SK-N-SH (cell line): ENCODE measurements at regions not wholly inside any gene's neighbourhood (a gene's known extent, or its start where the extent isn't known, plus 50 kb on each side); places are given as distances from the start of the nearest gene placed in this dataset.

Experiments
- CTCF ChIA-PET: fragments of 300-600, 350-600 bp; formaldehyde crosslinking; extraction: SDS; loops from one replicate; lab custom pipeline; 2021; lab: Yijun Ruan, JAX
- POLR2A ChIA-PET: fragments of 350-600 bp; sonication (Branson Sonifier 250); formaldehyde crosslinking; extraction: SDS; loops from one replicate; lab custom pipeline; 2020; ENCODE audit warnings: antibody characterized with exemption, inconsistent platforms; lab: Yijun Ruan, JAX
- DNase-seq: peaks from one replicate; pipeline ENCODE4 v3.0.0; 2012
- H2AFZ ChIP-seq: fragments of 200-600 bp; sonication (generic); 2 replicates; pipeline ENCODE4 v1.8.1; 2016; ENCODE audit warnings: antibody characterized with exemption, mild to moderate bottlenecking, low read depth
- H3F3A ChIP-seq: fragments of 200-600 bp; sonication (generic); replicated peaks from 2 replicates; pipeline ENCODE3; 2016; ENCODE audit warnings: antibody characterized with exemption, mild to moderate bottlenecking; ENCODE audit not compliant: insufficient read depth
- H3K27ac ChIP-seq, 2 experiments: fragments of 200-500 bp in 1 of 2; fragments of 200-600 bp in 1 of 2; sonication (Bioruptor generic) in 1 of 2; sonication (generic), shearing (Covaris generic) in 1 of 2; 2 replicates each; pipeline versions ENCODE4 v1.5.1 to v1.6.1; 2014 to 2016; ENCODE audit warnings: low read depth in 2 of 2, inconsistent platforms in 1 of 2, low read length in 1 of 2, mild to moderate bottlenecking in 1 of 2, mixed read lengths in 1 of 2
- H3K27me3 ChIP-seq: fragments of 200-600 bp; sonication (generic), shearing (Covaris generic); 2 replicates; pipeline ENCODE4 v1.6.1; 2016; ENCODE audit warnings: mixed run types; ENCODE audit not compliant: insufficient read depth
- H3K36me3 ChIP-seq, 2 experiments: fragments of 200-500 bp in 1 of 2; fragments of 200-600 bp in 1 of 2; sonication (Bioruptor generic) in 1 of 2; sonication (generic) in 1 of 2; replicated peaks in 1 of 2; 2 replicates each; pipeline versions ENCODE3 to v1.5.1; 2014 to 2016; ENCODE audit warnings: low read length in 1 of 2, mild to moderate bottlenecking in 1 of 2; ENCODE audit not compliant: insufficient read depth in 2 of 2, control insufficient read depth in 1 of 2
- H3K4me1 ChIP-seq, 2 experiments: fragments of 200-500 bp in 1 of 2; fragments of 200-600 bp in 1 of 2; sonication (Bioruptor generic) in 1 of 2; sonication (generic), shearing (Covaris generic) in 1 of 2; 2 replicates each; pipeline versions ENCODE4 v1.5.1 to v1.6.1; 2014 to 2016; ENCODE audit warnings: low read depth in 1 of 2, low read length in 1 of 2, mixed run types in 1 of 2; ENCODE audit not compliant: insufficient read depth in 2 of 2, control insufficient read depth in 1 of 2
- H3K4me2 ChIP-seq: fragments of 200-600 bp; sonication (generic), shearing (Covaris generic); 2 replicates; pipeline ENCODE4 v1.6.1; 2017; ENCODE audit warnings: mixed run types
- H3K4me3 ChIP-seq, 2 experiments: fragments of 200-500 bp in 1 of 2; fragments of 200-600 bp in 1 of 2; sonication (Bioruptor generic) in 1 of 2; sonication (generic), shearing (Covaris generic) in 1 of 2; 2 replicates each; pipeline versions ENCODE4 v1.5.1 to v1.8.1; 2014 to 2016; ENCODE audit warnings: low read depth in 2 of 2, inconsistent platforms in 1 of 2, low read length in 1 of 2, mild to moderate bottlenecking in 1 of 2, mixed read lengths in 1 of 2, moderate library complexity in 1 of 2
- H3K79me2 ChIP-seq: fragments of 200-600 bp; sonication (generic); 2 replicates; pipeline ENCODE4 v1.8.1; 2017; ENCODE audit warnings: mild to moderate bottlenecking; ENCODE audit not compliant: insufficient read depth
- H3K9ac ChIP-seq: fragments of 200-600 bp; sonication (generic); 2 replicates; pipeline ENCODE4 v1.6.1; 2017; ENCODE audit warnings: mixed run types
- H3K9me2 ChIP-seq: fragments of 200-600 bp; sonication (generic); 2 replicates; pipeline ENCODE4 v1.6.1; 2017; ENCODE audit warnings: mixed run types
- H3K9me3 ChIP-seq: fragments of 200-600 bp; sonication (generic); 2 replicates; pipeline ENCODE4 v1.6.1; 2017; ENCODE audit warnings: mixed run types, mild to moderate bottlenecking, moderate library complexity
- H4K20me1 ChIP-seq: fragments of 200-600 bp; sonication (generic); 2 replicates; pipeline ENCODE4 v1.6.1; 2017; ENCODE audit warnings: mild to moderate bottlenecking, mixed run types; ENCODE audit not compliant: insufficient read depth
- EP300 ChIP-seq, 2 experiments: IDR thresholded peaks; 2 replicates each; pipeline versions ENCODE4 v1.4.0 to v1.6.1; 2012; ENCODE audit warnings: borderline replicate concordance in 1 of 2, low read depth in 1 of 2, low read length in 1 of 2
- FOXM1 ChIP-seq: IDR thresholded peaks from 2 replicates; pipeline ENCODE4 v1.4.0; 2012; ENCODE audit warnings: low read depth, mild to moderate bottlenecking
- GABPA ChIP-seq: IDR thresholded peaks from 2 replicates; pipeline ENCODE4 v1.4.0; 2012; ENCODE audit warnings: low read depth, mild to moderate bottlenecking
- GATA2 ChIP-seq: sonication (generic); formaldehyde crosslinking; IDR thresholded peaks from 2 replicates; pipeline ENCODE4 v1.5.0; 2020; ENCODE audit warnings: mild to moderate bottlenecking, missing genetic modification reagents
- JUND ChIP-seq: IDR thresholded peaks from 2 replicates; pipeline ENCODE4 v1.4.0; 2012
- NRF1 ChIP-seq: IDR thresholded peaks from 2 replicates; pipeline ENCODE4 v1.6.1; 2012; ENCODE audit warnings: low read depth, mild to moderate bottlenecking, low read length
- POLR2AphosphoS5 ChIP-seq: IDR thresholded peaks from 2 replicates; pipeline ENCODE4 v1.6.1; 2012; ENCODE audit warnings: low read depth, low read length
- RCOR1 ChIP-seq: fragments of 150-350 bp; IDR thresholded peaks from 2 replicates; pipeline ENCODE4 v1.6.1; 2017; ENCODE audit warnings: antibody characterized with exemption, low read length
- RXRA ChIP-seq: IDR thresholded peaks from 2 replicates; pipeline ENCODE4 v1.4.0; 2012; ENCODE audit warnings: low read depth, mild to moderate bottlenecking, borderline replicate concordance
- SIN3A ChIP-seq: IDR thresholded peaks from 2 replicates; pipeline ENCODE4 v1.6.1; 2012; ENCODE audit warnings: low read depth, mild to moderate bottlenecking, low read length, moderate library complexity, borderline replicate concordance
- SMC3 ChIP-seq: IDR thresholded peaks from 2 replicates; pipeline ENCODE4 v1.6.1; 2012; ENCODE audit warnings: low read depth, low read length, improper control_type of control experiment
- TEAD4 ChIP-seq: IDR thresholded peaks from 2 replicates; pipeline ENCODE4 v1.4.0; 2012; ENCODE audit warnings: mild to moderate bottlenecking, borderline replicate concordance; ENCODE audit not compliant: insufficient read depth
- WGBS: methylation state at CpG from one replicate; pipeline ENCODE4 v1.1.6; 2017; ENCODE audit warnings: low lambda C conversion rate; 5-methylcytosine and 5-hydroxymethylcytosine counted together
- TF ChIP-seq, protein P1 (sequence below): IDR thresholded peaks from 2 replicates; pipeline ENCODE4 v1.4.0; 2012; ENCODE audit warnings: low read depth, borderline replicate concordance
- TF ChIP-seq, protein P2 (sequence below): fragments of 150-350 bp; IDR thresholded peaks from 2 replicates; pipeline ENCODE4 v1.6.1; 2017; ENCODE audit warnings: antibody characterized with exemption, low read length, low read depth, borderline replicate concordance
- TF ChIP-seq, protein P3 (sequence below): IDR thresholded peaks from 2 replicates; pipeline ENCODE4; 2012
- TF ChIP-seq, protein P4 (sequence below): fragments of 200-600 bp; sonication (generic); IDR thresholded peaks from 2 replicates; pipeline ENCODE4 v1.6.1; 2017; ENCODE audit warnings: antibody characterized with exemption, mild to moderate bottlenecking, moderate library complexity

DNA sequence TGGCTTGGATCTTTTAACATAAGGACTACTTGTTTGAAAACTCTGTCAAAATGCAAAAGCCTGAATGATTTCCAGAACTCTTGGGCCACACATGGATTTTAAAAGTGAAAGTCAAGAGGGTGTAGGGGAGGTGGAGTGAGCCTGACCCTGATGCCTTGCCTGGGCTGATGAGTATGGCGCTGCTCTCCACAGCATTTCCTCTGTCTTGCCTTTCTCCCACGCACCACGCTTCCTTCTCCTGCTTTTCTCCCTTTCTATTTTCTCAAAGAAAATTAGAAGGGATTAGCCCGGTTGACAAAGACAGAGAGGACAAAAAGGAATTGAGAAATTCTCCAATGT, 207.0 kb upstream of the CCDC68 start:
- TF ChIP-seq, protein P1, sequence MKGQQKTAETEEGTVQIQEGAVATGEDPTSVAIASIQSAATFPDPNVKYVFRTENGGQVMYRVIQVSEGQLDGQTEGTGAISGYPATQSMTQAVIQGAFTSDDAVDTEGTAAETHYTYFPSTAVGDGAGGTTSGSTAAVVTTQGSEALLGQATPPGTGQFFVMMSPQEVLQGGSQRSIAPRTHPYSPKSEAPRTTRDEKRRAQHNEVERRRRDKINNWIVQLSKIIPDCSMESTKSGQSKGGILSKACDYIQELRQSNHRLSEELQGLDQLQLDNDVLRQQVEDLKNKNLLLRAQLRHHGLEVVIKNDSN = no peak
- no peak for TF ChIP-seq FOXM1
- TF ChIP-seq TEAD4 = no peak
- no peak for TF ChIP-seq GATA2 (CRISPR knock-in tag)
- TF ChIP-seq GABPA = no peak
- TF ChIP-seq, protein P2, sequence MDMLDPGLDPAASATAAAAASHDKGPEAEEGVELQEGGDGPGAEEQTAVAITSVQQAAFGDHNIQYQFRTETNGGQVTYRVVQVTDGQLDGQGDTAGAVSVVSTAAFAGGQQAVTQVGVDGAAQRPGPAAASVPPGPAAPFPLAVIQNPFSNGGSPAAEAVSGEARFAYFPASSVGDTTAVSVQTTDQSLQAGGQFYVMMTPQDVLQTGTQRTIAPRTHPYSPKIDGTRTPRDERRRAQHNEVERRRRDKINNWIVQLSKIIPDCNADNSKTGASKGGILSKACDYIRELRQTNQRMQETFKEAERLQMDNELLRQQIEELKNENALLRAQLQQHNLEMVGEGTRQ = no peak
- no peaks in the 10 kb centered on the region for H3K36me3 ChIP-seq
- H4K20me1 ChIP-seq = no peaks in the 10 kb centered on the region
- ChIA-PET CTCF (no interaction called here), POLR2A (no interaction called here)
- H3K4me1 ChIP-seq = no peaks in the 10 kb centered on the region
- no peaks in the 10 kb centered on the region for H3K79me2 ChIP-seq
- H2AFZ ChIP-seq = no peak overlapping the region
- H3K4me2 ChIP-seq = no peak overlapping the region
- H3K4me3 ChIP-seq = no peak overlapping the region
- no peaks in the 10 kb centered on the region for H3K9me2 ChIP-seq
- no peak overlapping the region for H3K27ac ChIP-seq
- H3K9me3 ChIP-seq = no peaks in the 10 kb centered on the region
- H3F3A ChIP-seq = no peaks in the 10 kb centered on the region
- WGBS = 83% methylated on average over 4 of the region's 4 CpGs
- no peak overlapping the region for H3K9ac ChIP-seq
- no peak for DNase-seq
- H3K27me3 ChIP-seq = no peaks in the 10 kb centered on the region

DNA sequence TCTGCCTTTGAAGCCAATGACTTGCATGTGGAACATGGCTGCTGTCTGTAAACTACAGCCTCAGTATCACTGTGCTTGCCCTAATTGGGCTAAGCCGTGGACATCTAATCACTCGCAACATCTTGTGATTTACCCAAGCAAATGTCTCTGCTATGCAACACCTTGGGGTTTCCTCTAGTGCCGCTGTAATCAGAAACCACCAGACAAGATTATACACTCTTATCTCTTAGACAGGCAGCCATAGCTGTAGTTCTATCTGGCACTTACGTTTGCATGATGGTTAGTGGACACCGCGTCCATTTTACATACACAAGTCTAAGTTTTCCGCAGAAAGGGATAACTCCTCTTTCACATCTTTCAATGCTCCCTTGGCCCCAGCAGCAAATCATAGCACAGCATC, 204.3 kb upstream of the CCDC68 start:
- no peaks in the 10 kb centered on the region for H3K27me3 ChIP-seq
- H4K20me1 ChIP-seq = no peaks in the 10 kb centered on the region
- POLR2A ChIA-PET = no interaction called here
- TF ChIP-seq, protein P3, sequence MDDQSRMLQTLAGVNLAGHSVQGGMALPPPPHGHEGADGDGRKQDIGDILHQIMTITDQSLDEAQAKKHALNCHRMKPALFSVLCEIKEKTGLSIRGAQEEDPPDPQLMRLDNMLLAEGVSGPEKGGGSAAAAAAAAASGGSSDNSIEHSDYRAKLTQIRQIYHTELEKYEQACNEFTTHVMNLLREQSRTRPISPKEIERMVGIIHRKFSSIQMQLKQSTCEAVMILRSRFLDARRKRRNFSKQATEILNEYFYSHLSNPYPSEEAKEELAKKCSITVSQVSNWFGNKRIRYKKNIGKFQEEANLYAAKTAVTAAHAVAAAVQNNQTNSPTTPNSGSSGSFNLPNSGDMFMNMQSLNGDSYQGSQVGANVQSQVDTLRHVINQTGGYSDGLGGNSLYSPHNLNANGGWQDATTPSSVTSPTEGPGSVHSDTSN = no peak
- TF ChIP-seq SIN3A (no peak), TEAD4 (no peak), FOXM1 (no peak), NRF1 (no peak), RCOR1 (no peak), SMC3 (no peak), RXRA (no peak), EP300 (IDR thresholded peaks at IDR 0.05; ENCODE audit: borderline replicate concordance in 1 of 2, low read depth in 1 of 2, low read length in 1 of 2) (no peak), JUND (no peak), POLR2AphosphoS5 (no peak)
- TF ChIP-seq, protein P4, sequence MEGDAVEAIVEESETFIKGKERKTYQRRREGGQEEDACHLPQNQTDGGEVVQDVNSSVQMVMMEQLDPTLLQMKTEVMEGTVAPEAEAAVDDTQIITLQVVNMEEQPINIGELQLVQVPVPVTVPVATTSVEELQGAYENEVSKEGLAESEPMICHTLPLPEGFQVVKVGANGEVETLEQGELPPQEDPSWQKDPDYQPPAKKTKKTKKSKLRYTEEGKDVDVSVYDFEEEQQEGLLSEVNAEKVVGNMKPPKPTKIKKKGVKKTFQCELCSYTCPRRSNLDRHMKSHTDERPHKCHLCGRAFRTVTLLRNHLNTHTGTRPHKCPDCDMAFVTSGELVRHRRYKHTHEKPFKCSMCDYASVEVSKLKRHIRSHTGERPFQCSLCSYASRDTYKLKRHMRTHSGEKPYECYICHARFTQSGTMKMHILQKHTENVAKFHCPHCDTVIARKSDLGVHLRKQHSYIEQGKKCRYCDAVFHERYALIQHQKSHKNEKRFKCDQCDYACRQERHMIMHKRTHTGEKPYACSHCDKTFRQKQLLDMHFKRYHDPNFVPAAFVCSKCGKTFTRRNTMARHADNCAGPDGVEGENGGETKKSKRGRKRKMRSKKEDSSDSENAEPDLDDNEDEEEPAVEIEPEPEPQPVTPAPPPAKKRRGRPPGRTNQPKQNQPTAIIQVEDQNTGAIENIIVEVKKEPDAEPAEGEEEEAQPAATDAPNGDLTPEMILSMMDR = no peak
- no peak overlapping the region for H3K4me3 ChIP-seq
- no peaks in the 10 kb centered on the region for H3K9me3 ChIP-seq
- H3K4me2 ChIP-seq = no peak overlapping the region
- no peaks in the 10 kb centered on the region for H3K9me2 ChIP-seq
- 78% methylated on average over 7 of the region's 7 CpGs for WGBS
- no peak overlapping the region for H3K27ac ChIP-seq
- no peaks in the 10 kb centered on the region for H3K4me1 ChIP-seq
- CTCF ChIA-PET = no interaction called here
- no peaks in the 10 kb centered on the region for H3K36me3 ChIP-seq
- no peak for DNase-seq
- no peaks in the 10 kb centered on the region for H3K79me2 ChIP-seq
- H2AFZ ChIP-seq = no peak overlapping the region
- H3F3A ChIP-seq = no peaks in the 10 kb centered on the region
- H3K9ac ChIP-seq = no peak overlapping the region
